ENCODE measurements at regions not wholly inside any gene's neighbourhood (a gene's known extent, or its start where the extent isn't known, plus 50 kb on each side); places are given as distances from the start of the nearest gene placed in this dataset.

DNA sequence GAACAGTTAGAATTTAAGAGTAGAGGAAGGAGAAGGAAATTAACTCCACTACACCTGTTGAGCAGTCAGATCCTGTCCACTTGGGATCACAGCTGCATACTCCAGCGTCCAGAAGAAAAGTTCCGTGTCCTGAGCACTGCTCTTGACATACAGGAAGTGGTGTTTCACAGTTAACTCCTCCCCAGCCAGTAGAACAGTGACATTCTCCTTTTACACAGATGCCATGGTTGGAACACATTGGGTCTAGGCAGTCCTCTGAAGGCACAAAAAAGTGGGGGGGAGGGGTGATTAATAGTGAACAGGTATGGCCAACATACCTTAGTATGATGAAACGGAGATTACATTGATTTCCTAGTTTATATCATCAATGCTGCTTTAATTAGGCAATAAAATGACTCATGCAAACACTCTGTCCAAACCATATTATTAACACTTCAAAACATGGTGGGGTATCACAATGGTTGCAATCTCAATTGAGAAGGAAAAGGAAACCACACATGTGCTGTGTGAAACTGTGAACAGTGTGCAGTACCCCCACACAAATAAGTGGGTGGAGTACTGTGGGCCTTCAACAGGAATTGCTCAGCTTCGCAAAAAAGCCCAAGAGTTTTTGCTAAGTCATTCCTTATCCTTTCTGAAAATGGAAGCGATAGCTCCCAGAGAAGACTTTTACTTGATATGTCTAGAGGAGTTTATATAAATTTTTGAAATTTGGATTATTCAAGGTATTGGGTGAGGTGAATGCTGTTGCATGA is 295.6 kb downstream of the SH2D1A start (continued):
- no peak for TF ChIP-seq NFIC (IDR thresholded peaks at IDR 0.05)
- no peak for TF ChIP-seq ZBTB33 (CRISPR knock-in tag; IDR thresholded peaks at IDR 0.05)
- TF ChIP-seq, protein P1, sequence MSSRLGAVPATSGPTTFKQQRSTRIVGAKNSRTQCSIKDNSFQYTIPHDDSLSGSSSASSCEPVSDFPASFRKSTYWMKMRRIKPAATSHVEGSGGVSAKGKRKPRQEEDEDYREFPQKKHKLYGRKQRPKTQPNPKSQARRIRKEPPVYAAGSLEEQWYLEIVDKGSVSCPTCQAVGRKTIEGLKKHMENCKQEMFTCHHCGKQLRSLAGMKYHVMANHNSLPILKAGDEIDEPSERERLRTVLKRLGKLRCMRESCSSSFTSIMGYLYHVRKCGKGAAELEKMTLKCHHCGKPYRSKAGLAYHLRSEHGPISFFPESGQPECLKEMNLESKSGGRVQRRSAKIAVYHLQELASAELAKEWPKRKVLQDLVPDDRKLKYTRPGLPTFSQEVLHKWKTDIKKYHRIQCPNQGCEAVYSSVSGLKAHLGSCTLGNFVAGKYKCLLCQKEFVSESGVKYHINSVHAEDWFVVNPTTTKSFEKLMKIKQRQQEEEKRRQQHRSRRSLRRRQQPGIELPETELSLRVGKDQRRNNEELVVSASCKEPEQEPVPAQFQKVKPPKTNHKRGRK (tag; IDR thresholded peaks at IDR 0.05) = no peak
- no peak for TF ChIP-seq PHTF2 (CRISPR knock-in tag; IDR thresholded peaks at IDR 0.05)
- no peak for TF ChIP-seq HMG20A (CRISPR knock-in tag; conservative IDR thresholded peaks at IDR 0.05)
- no peak for TF ChIP-seq HINFP (tag; conservative IDR thresholded peaks at IDR 0.05; ENCODE audit: low read depth)
- no peak for TF ChIP-seq PHF21A (IDR thresholded peaks at IDR 0.05; ENCODE audit: borderline replicate concordance, low read depth)
- TF ChIP-seq HSF4 (CRISPR knock-in tag; IDR thresholded peaks at IDR 0.05; ENCODE audit: borderline replicate concordance) = no peak
- TF ChIP-seq ZEB2 (IDR thresholded peaks at IDR 0.05) = no peak
- no peak for TF ChIP-seq RB1 (IDR thresholded peaks at IDR 0.05; ENCODE audit: low read depth)
- TF ChIP-seq FUS (optimal IDR thresholded peaks at IDR 0.05; ENCODE audit: low read depth, low read length) = no peak
- TF ChIP-seq, protein P2, sequence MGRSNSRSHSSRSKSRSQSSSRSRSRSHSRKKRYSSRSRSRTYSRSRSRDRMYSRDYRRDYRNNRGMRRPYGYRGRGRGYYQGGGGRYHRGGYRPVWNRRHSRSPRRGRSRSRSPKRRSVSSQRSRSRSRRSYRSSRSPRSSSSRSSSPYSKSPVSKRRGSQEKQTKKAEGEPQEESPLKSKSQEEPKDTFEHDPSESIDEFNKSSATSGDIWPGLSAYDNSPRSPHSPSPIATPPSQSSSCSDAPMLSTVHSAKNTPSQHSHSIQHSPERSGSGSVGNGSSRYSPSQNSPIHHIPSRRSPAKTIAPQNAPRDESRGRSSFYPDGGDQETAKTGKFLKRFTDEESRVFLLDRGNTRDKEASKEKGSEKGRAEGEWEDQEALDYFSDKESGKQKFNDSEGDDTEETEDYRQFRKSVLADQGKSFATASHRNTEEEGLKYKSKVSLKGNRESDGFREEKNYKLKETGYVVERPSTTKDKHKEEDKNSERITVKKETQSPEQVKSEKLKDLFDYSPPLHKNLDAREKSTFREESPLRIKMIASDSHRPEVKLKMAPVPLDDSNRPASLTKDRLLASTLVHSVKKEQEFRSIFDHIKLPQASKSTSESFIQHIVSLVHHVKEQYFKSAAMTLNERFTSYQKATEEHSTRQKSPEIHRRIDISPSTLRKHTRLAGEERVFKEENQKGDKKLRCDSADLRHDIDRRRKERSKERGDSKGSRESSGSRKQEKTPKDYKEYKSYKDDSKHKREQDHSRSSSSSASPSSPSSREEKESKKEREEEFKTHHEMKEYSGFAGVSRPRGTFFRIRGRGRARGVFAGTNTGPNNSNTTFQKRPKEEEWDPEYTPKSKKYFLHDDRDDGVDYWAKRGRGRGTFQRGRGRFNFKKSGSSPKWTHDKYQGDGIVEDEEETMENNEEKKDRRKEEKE (IDR thresholded peaks at IDR 0.05; ENCODE audit: borderline replicate concordance in 1 of 2, control insufficient read depth in 1 of 2, low read depth in 2 of 2, low read length in 1 of 2) = no peak
- TF ChIP-seq UBTF (IDR thresholded peaks at IDR 0.05; ENCODE audit: borderline replicate concordance in 1 of 2, low read depth in 2 of 2, low read length in 2 of 2) = no peak
- TF ChIP-seq ETV1 (tag; conservative IDR thresholded peaks at IDR 0.05; ENCODE audit: low read depth) = peak; percentile 15; the same call in 1 of the 2 replicates

Measured in K562 (cell line).